ENCODE measurements at regions not wholly inside any gene's neighbourhood (a gene's known extent, or its start where the extent isn't known, plus 50 kb on each side); places are given as distances from the start of the nearest gene placed in this dataset.
"Not testable (repeated sequence)": the region's sequence is repeated elsewhere in the genome, so short reads cannot be mapped to it uniquely, and the experiment has no call there.

- TF ChIP-seq CTCF (IDR thresholded peaks at IDR 0.05; ENCODE audit: insufficient read depth, missing control alignments): no peak
- DNase-seq (ENCODE audit: insufficient read length, low spot score): no peak
- no peak for FAIRE-seq
These were observed 96.6 kb upstream of the IRAK1BP1 start for GRCh38 chr6:78770765-78771164.

- no peak for DNase-seq (ENCODE audit: insufficient read length, low spot score)
- no peak for FAIRE-seq
- no peak for TF ChIP-seq CTCF (IDR thresholded peaks at IDR 0.05; ENCODE audit: insufficient read depth, missing control alignments)
These were observed 95.8 kb upstream of the IRAK1BP1 start for GRCh38 chr6:78771586-78771985.

- FAIRE-seq (no peak), DNase-seq (ENCODE audit: insufficient read length, low spot score) (no peak)
- TF ChIP-seq CTCF (IDR thresholded peaks at IDR 0.05; ENCODE audit: insufficient read depth, missing control alignments): no peak
These were observed 86.3 kb upstream of the IRAK1BP1 start for GRCh38 chr6:78781001-78781400.

GRCh38 chr6:78783366-78783765 is 84.0 kb upstream of the IRAK1BP1 start:
- DNase-seq (ENCODE audit: insufficient read length, low spot score); FAIRE-seq: not testable (repeated sequence)

- no peak for FAIRE-seq
These were observed 70.1 kb upstream of the IRAK1BP1 start for GRCh38 chr6:78797270-78797669.

GRCh38 chr6:78799682-78800081 is 67.7 kb upstream of the IRAK1BP1 start:
- TF ChIP-seq CTCF (IDR thresholded peaks at IDR 0.05; ENCODE audit: insufficient read depth, missing control alignments): no peak
- DNase-seq (ENCODE audit: insufficient read length, low spot score): no peak
- FAIRE-seq: no peak

More at GRCh38 chr6:78797270-78797669, 70.1 kb upstream of the IRAK1BP1 start:
- no peak for TF ChIP-seq CTCF (IDR thresholded peaks at IDR 0.05; ENCODE audit: insufficient read depth, missing control alignments)
- no peak for DNase-seq (ENCODE audit: insufficient read length, low spot score)

GRCh38 chr6:78806792-78807191 is 60.6 kb upstream of the IRAK1BP1 start:
- DNase-seq (ENCODE audit: insufficient read length, low spot score); FAIRE-seq: not testable (repeated sequence)

- not testable (repeated sequence) for DNase-seq (ENCODE audit: insufficient read length, low spot score); FAIRE-seq
These were observed 59.5 kb upstream of the IRAK1BP1 start for GRCh38 chr6:78807655-78808355.

GRCh38 chr6:78808356-78808891 is 58.9 kb upstream of the IRAK1BP1 start:
- no peak for TF ChIP-seq CTCF (IDR thresholded peaks at IDR 0.05; ENCODE audit: insufficient read depth, missing control alignments)
- no peak for FAIRE-seq
- DNase-seq (ENCODE audit: insufficient read length, low spot score): no peak
